Endothelial cell of umbilical vein (primary cell): ENCODE measurements at regions not wholly inside any gene's neighbourhood (a gene's known extent, or its start where the extent isn't known, plus 50 kb on each side); places are given as distances from the start of the nearest gene placed in this dataset.

Experiments used
- BruUV-seq: library from RNA; stranded (reverse); fragments of 400-500 nt; replicated peaks from 2 replicates; lab custom pipeline; 2021; lab: Mats Ljungman, UMichigan
- CTCF ChIA-PET: fragments of 300-600, 350-600 bp; sonication (Branson Sonifier 250); formaldehyde crosslinking; loops from one replicate; lab custom pipeline; 2021; ENCODE audit warnings: antibody characterized with exemption, inconsistent platforms; lab: Charles Lee
- POLR2A ChIA-PET: fragments of 300-600, 350-600 bp; sonication (Branson Sonifier 250); formaldehyde crosslinking; loops from one replicate; lab custom pipeline; 2021; ENCODE audit warnings: antibody characterized with exemption, inconsistent platforms; lab: Charles Lee
- DNase-seq: peaks from one replicate; pipeline ENCODE4 v3.0.0-alpha.2; 2011; ENCODE audit warnings: low read depth, low spot score
- FAIRE-seq: peaks from 2 replicates; lab custom pipeline; 2011; peaks lifted over from hg19 to GRCh38; lab: Jason Lieb, UNC
- H2AFZ ChIP-seq: 2 replicates; pipeline ENCODE4 v1.6.0; 2012; ENCODE audit warnings: low read depth, low read length, control low read depth, inconsistent platforms
- H3K27ac ChIP-seq: 2 replicates; pipeline ENCODE4 v1.5.1; 2011; ENCODE audit warnings: low read depth, mild to moderate bottlenecking, control low read depth, low read length, moderate library complexity; ENCODE audit not compliant: insufficient read depth
- H3K27me3 ChIP-seq, 2 experiments: 2 replicates each; pipeline versions ENCODE4 v1.6.0 to v1.6.1; 2011; ENCODE audit warnings: low read length in 2 of 2, mixed read lengths in 1 of 2; ENCODE audit not compliant: control insufficient read depth in 2 of 2, insufficient read depth in 2 of 2
- H3K36me3 ChIP-seq, 2 experiments: 2 replicates in 1 of 2; 3 replicates in 1 of 2; pipeline ENCODE4 v1.5.1; 2011; ENCODE audit warnings: low read length in 2 of 2, mild to moderate bottlenecking in 1 of 2, moderate library complexity in 1 of 2; ENCODE audit not compliant: control insufficient read depth in 2 of 2, insufficient read depth in 2 of 2; ENCODE audit errors: extremely low read depth in 1 of 2
- H3K4me1 ChIP-seq: 3 replicates; pipeline ENCODE4 v1.5.1; 2011; ENCODE audit warnings: mild to moderate bottlenecking, low read length; ENCODE audit not compliant: control insufficient read depth, insufficient read depth; ENCODE audit errors: extremely low read depth
- H3K4me2 ChIP-seq: 2 replicates; pipeline ENCODE4 v1.6.1; 2011; ENCODE audit warnings: low read length, control low read depth, mixed read lengths; ENCODE audit not compliant: insufficient read depth
- H3K4me3 ChIP-seq, 3 experiments: fragments of 200-600 bp in 1 of 3; sonication (generic), shearing (Covaris generic) in 1 of 3; replicated peaks in 1 of 3; 2 replicates each; pipeline ENCODE4 v1.5.1; 2011 to 2016; ENCODE audit warnings: control low read depth in 3 of 3, low read length in 3 of 3, mild to moderate bottlenecking in 2 of 3, inconsistent platforms in 1 of 3, low read depth in 1 of 3, moderate library complexity in 1 of 3; ENCODE audit not compliant: insufficient read depth in 1 of 3
- H3K79me2 ChIP-seq: 2 replicates; pipeline ENCODE4 v1.6.0; 2012; ENCODE audit warnings: low read length, inconsistent platforms; ENCODE audit not compliant: control insufficient read depth, insufficient read depth
- H3K9ac ChIP-seq: replicated peaks from 2 replicates; pipeline ENCODE3; 2011; ENCODE audit warnings: low read length, control low read depth; ENCODE audit not compliant: insufficient read depth; ENCODE audit errors: extremely low read depth
- H3K9me1 ChIP-seq: replicated peaks from 3 replicates; pipeline ENCODE4 v1.6.0; 2011; ENCODE audit warnings: mild to moderate bottlenecking, low read length; ENCODE audit not compliant: control insufficient read depth, insufficient read depth; ENCODE audit errors: extremely low read depth
- H3K9me3 ChIP-seq: replicated peaks from 2 replicates; pipeline ENCODE4 v1.5.1; 2012; ENCODE audit warnings: low read length, inconsistent platforms; ENCODE audit not compliant: control insufficient read depth, insufficient read depth
- H4K20me1 ChIP-seq: replicated peaks from 2 replicates; pipeline ENCODE3; 2011; ENCODE audit warnings: mild to moderate bottlenecking, low read length; ENCODE audit not compliant: control insufficient read depth, insufficient read depth; ENCODE audit errors: extremely low read depth
- EZH2 ChIP-seq: IDR thresholded peaks from 2 replicates; pipeline ENCODE4 v1.6.1; 2012; ENCODE audit warnings: borderline replicate concordance, low read depth, mild to moderate bottlenecking, moderate library complexity, low read length, inconsistent platforms; ENCODE audit not compliant: severe bottlenecking
- FOS ChIP-seq: IDR thresholded peaks from 2 replicates; pipeline ENCODE4 v1.6.1; 2011; ENCODE audit warnings: mild to moderate bottlenecking, low read length, moderate library complexity, borderline replicate concordance; ENCODE audit not compliant: insufficient read depth
- GATA2 ChIP-seq: IDR thresholded peaks from 2 replicates; pipeline ENCODE4 v1.7.0; 2011; ENCODE audit warnings: low read depth, mild to moderate bottlenecking, moderate library complexity, mixed read lengths, low read length; ENCODE audit not compliant: insufficient read length, insufficient read depth
- MYC ChIP-seq: IDR thresholded peaks from one replicate; pipeline ENCODE4 v1.6.1; 2011; ENCODE audit warnings: mild to moderate bottlenecking, low read depth, low read length
- POLR2A ChIP-seq: IDR thresholded peaks from 2 replicates; pipeline ENCODE4 v1.6.1; 2012; ENCODE audit warnings: low read depth, mild to moderate bottlenecking, control low read depth, low read length
- dilution Hi-C: fragments of 300-500 bp; cut with MboI; formaldehyde crosslinking; loops from one replicate; pipeline ENCODE4 v1.15.0; 2019; ENCODE audit warnings: low sequenced_read_pairs; ENCODE audit not compliant: extremely low pct_ligation_motif_present
- intact Hi-C: fragments of 100-400 bp; cut with micrococcal nuclease; formaldehyde crosslinking; loops from one replicate; pipeline ENCODE4 v1.10.0; 2022
- TF ChIP-seq, protein P1 (sequence below): IDR thresholded peaks from 2 replicates; pipeline ENCODE4 v1.6.1; 2011; ENCODE audit not compliant: insufficient read depth, insufficient read length
- TF ChIP-seq, protein P2 (sequence below), 2 donors: IDR thresholded peaks; 1 replicate in 1 of 2; 2 replicates in 1 of 2; pipeline ENCODE4 v1.5.1; 2011; ENCODE audit warnings: low read length in 2 of 2, mild to moderate bottlenecking in 2 of 2, moderate library complexity in 2 of 2, control low read depth in 1 of 2, inconsistent platforms in 1 of 2, low read depth in 1 of 2; ENCODE audit not compliant: insufficient read depth in 1 of 2; ENCODE audit errors: extremely low read depth in 1 of 2

DNA sequence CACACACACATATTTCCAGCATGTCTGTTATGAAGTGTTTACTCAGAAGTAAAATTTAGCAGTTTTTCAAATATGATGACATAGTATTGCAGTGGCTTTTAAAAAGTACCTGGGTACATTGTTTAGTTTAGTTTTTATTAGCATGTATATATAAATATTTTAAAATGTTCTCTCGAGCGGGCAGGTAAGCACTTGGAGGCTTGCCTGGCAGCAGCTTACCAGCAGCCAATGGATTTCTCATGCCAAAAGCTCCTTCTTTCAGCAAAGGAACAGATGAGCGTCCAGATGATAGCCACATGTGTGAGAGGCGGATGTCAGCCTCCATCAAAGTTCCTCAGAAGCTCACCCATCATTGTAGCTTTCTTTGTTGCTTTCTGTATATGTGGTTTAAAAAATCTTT is 57.2 kb upstream of the LRIG3 start:
- Histone ChIP-seq H3K27ac (no peak overlapping the region), H3K9ac (no peak overlapping the region), H3K4me3 (no peak overlapping the region), H3K4me2 (no peak overlapping the region), H3K79me2 (no peaks in the 10 kb centered on the region), H3K9me1 (no peaks in the 10 kb centered on the region), H3K9me3 (no peaks in the 10 kb centered on the region), H4K20me1 (no peaks in the 10 kb centered on the region), H3K27me3 (no peaks in the 10 kb centered on the region), H3K4me1 (no peaks in the 10 kb centered on the region), H3K36me3 (no peaks in the 10 kb centered on the region), H2AFZ (no peak overlapping the region)
- ChIA-PET CTCF (interaction anchor here (0.7 kb wide), 1 partner anchor 8 kb away, joined by 3 read pairs; no protein-coding TSS in a partner anchor), POLR2A (no interaction called here)
- no peak for FAIRE-seq
- TF ChIP-seq, protein P1, sequence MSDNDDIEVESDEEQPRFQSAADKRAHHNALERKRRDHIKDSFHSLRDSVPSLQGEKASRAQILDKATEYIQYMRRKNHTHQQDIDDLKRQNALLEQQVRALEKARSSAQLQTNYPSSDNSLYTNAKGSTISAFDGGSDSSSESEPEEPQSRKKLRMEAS, result no peak
- no peak for TF ChIP-seq GATA2
- no peak for TF ChIP-seq EZH2
- no peak for TF ChIP-seq POLR2A
- no peak for TF ChIP-seq FOS
- no peak for TF ChIP-seq MYC
- TF ChIP-seq, protein P2, sequence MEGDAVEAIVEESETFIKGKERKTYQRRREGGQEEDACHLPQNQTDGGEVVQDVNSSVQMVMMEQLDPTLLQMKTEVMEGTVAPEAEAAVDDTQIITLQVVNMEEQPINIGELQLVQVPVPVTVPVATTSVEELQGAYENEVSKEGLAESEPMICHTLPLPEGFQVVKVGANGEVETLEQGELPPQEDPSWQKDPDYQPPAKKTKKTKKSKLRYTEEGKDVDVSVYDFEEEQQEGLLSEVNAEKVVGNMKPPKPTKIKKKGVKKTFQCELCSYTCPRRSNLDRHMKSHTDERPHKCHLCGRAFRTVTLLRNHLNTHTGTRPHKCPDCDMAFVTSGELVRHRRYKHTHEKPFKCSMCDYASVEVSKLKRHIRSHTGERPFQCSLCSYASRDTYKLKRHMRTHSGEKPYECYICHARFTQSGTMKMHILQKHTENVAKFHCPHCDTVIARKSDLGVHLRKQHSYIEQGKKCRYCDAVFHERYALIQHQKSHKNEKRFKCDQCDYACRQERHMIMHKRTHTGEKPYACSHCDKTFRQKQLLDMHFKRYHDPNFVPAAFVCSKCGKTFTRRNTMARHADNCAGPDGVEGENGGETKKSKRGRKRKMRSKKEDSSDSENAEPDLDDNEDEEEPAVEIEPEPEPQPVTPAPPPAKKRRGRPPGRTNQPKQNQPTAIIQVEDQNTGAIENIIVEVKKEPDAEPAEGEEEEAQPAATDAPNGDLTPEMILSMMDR (IDR thresholded peaks at IDR 0.05; ENCODE audit: extremely low read depth in 1 of 2, insufficient read depth in 1 of 2, low read depth in 1 of 2, low read length in 2 of 2), result no peak
- dilution Hi-C loops (no loop called here), intact Hi-C loops (no loop called here)
- no peak for DNase-seq
- BruUV-seq, result no TSS peak
